D721Med (cell line): ENCODE measurements at regions not wholly inside any gene's neighbourhood (a gene's known extent, or its start where the extent isn't known, plus 50 kb on each side); places are given as distances from the start of the nearest gene placed in this dataset.

Experiments
- DNase-seq: peaks from one replicate; pipeline ENCODE4 v3.0.0; 2011; ENCODE audit warnings: low spot score; ENCODE audit not compliant: insufficient read length
- FAIRE-seq: peaks from 2 replicates; lab custom pipeline; 2011; peaks lifted over from hg19 to GRCh38; lab: Jason Lieb, UNC
- CTCF ChIP-seq: IDR thresholded peaks from 2 replicates; pipeline ENCODE4 v1.5.1; 2012; ENCODE audit warnings: mild to moderate bottlenecking, control low read depth; ENCODE audit not compliant: insufficient read depth; ENCODE audit errors: missing control alignments

GRCh38 chr5:125011947-125012346 lies 265.5 kb upstream of the ZNF608 start:
- no peak for FAIRE-seq
- TF ChIP-seq CTCF = no peak
- no peak for DNase-seq

GRCh38 chr5:125012727-125013451 lies 266.4 kb upstream of the ZNF608 start:
- DNase-seq (no peak), FAIRE-seq (no peak)
- TF ChIP-seq CTCF = no peak

GRCh38 chr5:125014202-125014601 lies 267.8 kb upstream of the ZNF608 start:
- FAIRE-seq (no peak), DNase-seq (no peak)
- no peak for TF ChIP-seq CTCF

GRCh38 chr5:125017796-125018195 lies 271.4 kb upstream of the ZNF608 start:
- no peak for TF ChIP-seq CTCF
- DNase-seq (no peak), FAIRE-seq (no peak)

- DNase-seq = no peak
- TF ChIP-seq CTCF = no peak
Observed at GRCh38 chr5:125023673-125024072, 277.2 kb upstream of the ZNF608 start.

GRCh38 chr5:125026867-125027731 lies 280.7 kb upstream of the ZNF608 start:
- no peak for FAIRE-seq
- DNase-seq = no peak
- no peak for TF ChIP-seq CTCF

More at GRCh38 chr5:125023673-125024072, 277.2 kb upstream of the ZNF608 start:
- FAIRE-seq = no peak
